ENCODE measurements at regions not wholly inside any gene's neighbourhood (a gene's known extent, or its start where the extent isn't known, plus 50 kb on each side); places are given as distances from the start of the nearest gene placed in this dataset.

GRCh38 chr14:81837304-81837703, 303.7 kb upstream of the SEL1L start:
- TF ChIP-seq POLR2A (IDR thresholded peaks at IDR 0.05; ENCODE audit: low read depth, low read length), result no peak
- no peak for TF ChIP-seq TAF1 (IDR thresholded peaks at IDR 0.05; ENCODE audit: borderline replicate concordance, low read depth, low read length)
- TF ChIP-seq POLR2AphosphoS5 (IDR thresholded peaks at IDR 0.05; ENCODE audit: low read depth, low read length), result no peak
